ENCODE measurements at regions not wholly inside any gene's neighbourhood (a gene's known extent, or its start where the extent isn't known, plus 50 kb on each side); places are given as distances from the start of the nearest gene placed in this dataset.

GRCh38 chr3:16090706-16091105 lies 83.8 kb upstream of the GALNT15 start:
- no peak for DNase-seq
- intact Hi-C loops (cut with DNase I), result no loop called here

GRCh38 chr3:16092923-16093322 lies 81.6 kb upstream of the GALNT15 start:
- intact Hi-C loops (cut with DNase I), result no loop called here
- no peak for DNase-seq

GRCh38 chr3:16101295-16102186 lies 72.9 kb upstream of the GALNT15 start:
- no peak for DNase-seq
- intact Hi-C loops (cut with DNase I), result no loop called here

GRCh38 chr3:16102187-16102561 lies 72.3 kb upstream of the GALNT15 start:
- DNase-seq, result no peak
- intact Hi-C loops (cut with DNase I), result no loop called here

- DNase-seq, result no peak
- intact Hi-C loops (cut with DNase I), result no loop called here
These were observed 71.5 kb upstream of the GALNT15 start for GRCh38 chr3:16102905-16103364.

GRCh38 chr3:16103472-16103871 lies 71.0 kb upstream of the GALNT15 start:
- DNase-seq, result no peak
- intact Hi-C loops (cut with DNase I), result no loop called here

- intact Hi-C loops (cut with DNase I), result no loop called here
- no peak for DNase-seq
These were observed 70.3 kb upstream of the GALNT15 start for GRCh38 chr3:16104156-16104555.

GRCh38 chr3:16106050-16106449 lies 68.4 kb upstream of the GALNT15 start:
- intact Hi-C loops (cut with DNase I), result no loop called here
- DNase-seq, result no peak

GRCh38 chr3:16108424-16108823 lies 66.1 kb upstream of the GALNT15 start:
- intact Hi-C loops (cut with DNase I), result no loop called here
- no peak for DNase-seq

- intact Hi-C loops (cut with DNase I), result no loop called here
- no peak for DNase-seq
These were observed 64.6 kb upstream of the GALNT15 start for GRCh38 chr3:16109929-16110328.

GRCh38 chr3:16112910-16113504 lies 61.5 kb upstream of the GALNT15 start:
- intact Hi-C loops (cut with DNase I), result no loop called here
- no peak for DNase-seq

- no peak for DNase-seq
- intact Hi-C loops (cut with DNase I), result no loop called here
These were observed 60.8 kb upstream of the GALNT15 start for GRCh38 chr3:16113704-16114103.

- intact Hi-C loops (cut with DNase I), result no loop called here
- DNase-seq, result no peak
These were observed 60.1 kb upstream of the GALNT15 start for GRCh38 chr3:16114429-16114828.

- DNase-seq, result no peak
- intact Hi-C loops (cut with DNase I), result no loop called here
These were observed 59.5 kb upstream of the GALNT15 start for GRCh38 chr3:16114930-16115329.

- intact Hi-C loops (cut with DNase I), result no loop called here
- DNase-seq, result no peak
These were observed 56.1 kb upstream of the GALNT15 start for GRCh38 chr3:16118396-16118795.

GRCh38 chr3:16119887-16120286 lies 54.6 kb upstream of the GALNT15 start:
- intact Hi-C loops (cut with DNase I), result no loop called here

GRCh38 chr3:16121391-16121790 lies 53.1 kb upstream of the GALNT15 start:
- intact Hi-C loops (cut with DNase I), result no loop called here
- DNase-seq, result no peak

More at GRCh38 chr3:16119887-16120286, 54.6 kb upstream of the GALNT15 start:
- no peak for DNase-seq

GRCh38 chr3:16122155-16122554 lies 52.3 kb upstream of the GALNT15 start:
- no peak for DNase-seq
- intact Hi-C loops (cut with DNase I), result no loop called here

GRCh38 chr3:16122661-16123060 lies 51.8 kb upstream of the GALNT15 start:
- DNase-seq, result no peak
- intact Hi-C loops (cut with DNase I), result no loop called here

- intact Hi-C loops (cut with DNase I), result no loop called here
- no peak for DNase-seq
These were observed 49.8 kb upstream of the GALNT15 start for GRCh38 chr3:16124636-16125035.

Measured in posterior cingulate gyrus (tissue), 11 donors.